ENCODE measurements at regions not wholly inside any gene's neighbourhood (a gene's known extent, or its start where the extent isn't known, plus 50 kb on each side); places are given as distances from the start of the nearest gene placed in this dataset.

- CTCF ChIA-PET = no interaction called here
- DNase-seq (ENCODE audit: low read depth, low spot score) = no peak
- H3K4me3 ChIP-seq (ENCODE audit: low read depth, low read length) = no peak overlapping the region
- no peak for TF ChIP-seq CTCF (IDR thresholded peaks at IDR 0.05; ENCODE audit: low read depth, low read length)
- H3K9me3 ChIP-seq (ENCODE audit: control insufficient read depth, insufficient read depth, low read length) = peaks cover 4% of the 10 kb centered on the region; the same call in 1 of the 2 replicates
- POLR2A ChIA-PET = no interaction called here
- H3K27ac ChIP-seq (ENCODE audit: low read depth, low read length) = no peak overlapping the region
- no peaks in the 10 kb centered on the region for H3K27me3 ChIP-seq (ENCODE audit: control insufficient read depth, insufficient read depth, low read length)
Observed at GRCh38 chr2:137801228-137801627, 163.0 kb upstream of the HNMT start.

GRCh38 chr2:137802038-137802437 lies 162.2 kb upstream of the HNMT start:
- no peak overlapping the region for H3K4me3 ChIP-seq (ENCODE audit: low read depth, low read length)
- DNase-seq (ENCODE audit: low read depth, low spot score) = no peak
- no peak for TF ChIP-seq CTCF (IDR thresholded peaks at IDR 0.05; ENCODE audit: low read depth, low read length)
- CTCF ChIA-PET = no interaction called here
- peaks cover 4% of the 10 kb centered on the region; the same call in 1 of the 2 replicates for H3K9me3 ChIP-seq (ENCODE audit: control insufficient read depth, insufficient read depth, low read length)
- no peaks in the 10 kb centered on the region for H3K27me3 ChIP-seq (ENCODE audit: control insufficient read depth, insufficient read depth, low read length)
- POLR2A ChIA-PET = no interaction called here
- no peak overlapping the region for H3K27ac ChIP-seq (ENCODE audit: low read depth, low read length)

- ChIA-PET CTCF (no interaction called here), POLR2A (no interaction called here)
- Histone ChIP-seq H3K27ac (ENCODE audit: low read depth, low read length) (no peak overlapping the region), H3K4me3 (ENCODE audit: low read depth, low read length) (no peak overlapping the region), H3K27me3 (ENCODE audit: control insufficient read depth, insufficient read depth, low read length) (no peaks in the 10 kb centered on the region), H3K9me3 (ENCODE audit: control insufficient read depth, insufficient read depth, low read length) (peaks cover 4% of the 10 kb centered on the region)
- TF ChIP-seq CTCF (IDR thresholded peaks at IDR 0.05; ENCODE audit: low read depth, low read length) = no peak
- no peak for DNase-seq (ENCODE audit: low read depth, low spot score)
Observed at GRCh38 chr2:137806068-137806805, 158.0 kb upstream of the HNMT start.

GRCh38 chr2:137809252-137809651 lies 155.0 kb upstream of the HNMT start:
- ChIA-PET CTCF (no interaction called here), POLR2A (no interaction called here)

More at GRCh38 chr2:137809252-137809651, 155.0 kb upstream of the HNMT start:
- H3K4me3 ChIP-seq (ENCODE audit: low read depth, low read length) = no peak overlapping the region
- H3K27me3 ChIP-seq (ENCODE audit: control insufficient read depth, insufficient read depth, low read length) = no peaks in the 10 kb centered on the region
- TF ChIP-seq CTCF (IDR thresholded peaks at IDR 0.05; ENCODE audit: low read depth, low read length) = no peak
- H3K9me3 ChIP-seq (ENCODE audit: control insufficient read depth, insufficient read depth, low read length) = peaks cover 2% of the 10 kb centered on the region
- H3K27ac ChIP-seq (ENCODE audit: low read depth, low read length) = no peak overlapping the region
- no peak for DNase-seq (ENCODE audit: low read depth, low spot score)

Measured in AG04450 (cell line).